DND-41 (cell line): ENCODE measurements at regions not wholly inside any gene's neighbourhood (a gene's known extent, or its start where the extent isn't known, plus 50 kb on each side); places are given as distances from the start of the nearest gene placed in this dataset.

Experiments used
- CTCF ChIP-seq: IDR thresholded peaks from 2 replicates; pipeline ENCODE4 v1.5.1; 2012; ENCODE audit warnings: borderline replicate concordance, low read length, moderate library complexity, mild to moderate bottlenecking; ENCODE audit not compliant: poor library complexity, severe bottlenecking; ENCODE audit errors: extremely low read depth
- EZH2 ChIP-seq: IDR thresholded peaks from 3 replicates; pipeline ENCODE4 v1.6.1; 2012; ENCODE audit warnings: borderline replicate concordance, low read depth, mild to moderate bottlenecking, moderate library complexity, low read length, inconsistent platforms; ENCODE audit not compliant: severe bottlenecking

GRCh38 chrX:110557864-110558263 is 199.2 kb downstream of the RTL9 start:
- no peak for TF ChIP-seq CTCF
- TF ChIP-seq EZH2 = no peak
